SW480 (cell line): ENCODE measurements at regions not wholly inside any gene's neighbourhood (a gene's known extent, or its start where the extent isn't known, plus 50 kb on each side); places are given as distances from the start of the nearest gene placed in this dataset.

Experiments used
- DNase-seq: peaks from one replicate; pipeline ENCODE4 v3.0.0-alpha.2; 2016; ENCODE audit warnings: low spot score

GRCh38 chr5:103346162-103346748, 87.7 kb downstream of the MACIR start:
- DNase-seq = no peak

GRCh38 chr5:103345461-103345860, 86.9 kb downstream of the MACIR start:
- no peak for DNase-seq

- no peak for DNase-seq
Measured at GRCh38 chr5:103340717-103341388, 82.3 kb downstream of the MACIR start.

GRCh38 chr5:103340132-103340531, 81.6 kb downstream of the MACIR start:
- DNase-seq = no peak

- DNase-seq = no peak
Measured at GRCh38 chr5:103336941-103337340, 78.4 kb downstream of the MACIR start.

- DNase-seq = no peak
Measured at GRCh38 chr5:103333376-103333775, 74.8 kb downstream of the MACIR start.

- DNase-seq = no peak
Measured at GRCh38 chr5:103330875-103331274, 72.3 kb downstream of the MACIR start.
